Lower lobe of right lung (tissue), 2 donors: ENCODE measurements at regions not wholly inside any gene's neighbourhood (a gene's known extent, or its start where the extent isn't known, plus 50 kb on each side); places are given as distances from the start of the nearest gene placed in this dataset.

Experiments used
- ATAC-seq, 2 donors: fragments of 200-7000 bp; cut with Tn5 transposase; one replicate each; pipeline ENCODE4 v1.9.1; 2020 to 2022; ENCODE audit warnings: mild to moderate bottlenecking in 2 of 2, moderate library complexity in 2 of 2
- DNase-seq: peaks from one replicate; pipeline ENCODE4 v3.0.0-alpha.2; 2020
- H3K27ac ChIP-seq: fragments of 200-600 bp; one replicate; pipeline ENCODE4 v1.8.0; 2022
- H3K27me3 ChIP-seq: fragments of 200-600 bp; one replicate; pipeline ENCODE4 v1.8.0; 2022; ENCODE audit warnings: low read depth
- H3K36me3 ChIP-seq: fragments of 200-600 bp; one replicate; pipeline ENCODE4 v1.8.0; 2022; ENCODE audit warnings: mild to moderate bottlenecking
- H3K4me1 ChIP-seq: fragments of 200-600 bp; one replicate; pipeline ENCODE4 v1.8.0; 2022
- H3K4me3 ChIP-seq: fragments of 200-600 bp; one replicate; pipeline ENCODE4 v1.8.0; 2022; ENCODE audit warnings: mild to moderate bottlenecking
- H3K9me3 ChIP-seq: fragments of 200-600 bp; one replicate; pipeline ENCODE4 v1.8.0; 2022
- intact Hi-C: fragments of 100-400 bp; cut with DNase I; formaldehyde crosslinking; loops from one replicate; pipeline ENCODE4 v1.11.0; 2022
- TF ChIP-seq, protein P1 (sequence below): fragments of 200-600 bp; IDR thresholded peaks from one replicate; pipeline ENCODE4 v1.8.0; 2022; ENCODE audit warnings: antibody characterized with exemption, mild to moderate bottlenecking
- donor health status: DM: no; HTN: yes; CAD: no; lungs with severe emphysema.

DNA sequence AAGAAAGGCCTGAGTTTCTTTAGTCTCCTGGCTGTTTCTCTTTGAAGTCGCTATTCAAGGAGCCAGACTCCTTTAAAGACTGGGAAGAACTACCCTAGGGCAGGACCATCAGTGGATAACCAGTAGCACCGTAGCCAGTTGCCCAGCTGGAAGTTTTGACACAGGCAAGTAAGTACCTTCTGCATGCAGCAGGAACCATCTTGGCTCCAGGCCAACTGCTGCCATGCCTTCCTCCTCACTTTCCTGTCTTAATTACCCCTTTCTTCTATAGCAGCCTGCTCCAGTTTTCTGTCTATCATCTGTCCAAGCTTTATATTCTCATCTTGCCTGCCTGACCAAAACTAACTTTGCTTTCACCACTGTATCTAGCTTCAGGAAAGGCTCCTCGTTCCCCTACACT, 149.7 kb upstream of the SV2C start:
- no peaks in the 10 kb centered on the region for H3K4me1 ChIP-seq
- no peak overlapping the region for H3K27ac ChIP-seq
- H3K4me3 ChIP-seq: no peak overlapping the region
- TF ChIP-seq, protein P1, sequence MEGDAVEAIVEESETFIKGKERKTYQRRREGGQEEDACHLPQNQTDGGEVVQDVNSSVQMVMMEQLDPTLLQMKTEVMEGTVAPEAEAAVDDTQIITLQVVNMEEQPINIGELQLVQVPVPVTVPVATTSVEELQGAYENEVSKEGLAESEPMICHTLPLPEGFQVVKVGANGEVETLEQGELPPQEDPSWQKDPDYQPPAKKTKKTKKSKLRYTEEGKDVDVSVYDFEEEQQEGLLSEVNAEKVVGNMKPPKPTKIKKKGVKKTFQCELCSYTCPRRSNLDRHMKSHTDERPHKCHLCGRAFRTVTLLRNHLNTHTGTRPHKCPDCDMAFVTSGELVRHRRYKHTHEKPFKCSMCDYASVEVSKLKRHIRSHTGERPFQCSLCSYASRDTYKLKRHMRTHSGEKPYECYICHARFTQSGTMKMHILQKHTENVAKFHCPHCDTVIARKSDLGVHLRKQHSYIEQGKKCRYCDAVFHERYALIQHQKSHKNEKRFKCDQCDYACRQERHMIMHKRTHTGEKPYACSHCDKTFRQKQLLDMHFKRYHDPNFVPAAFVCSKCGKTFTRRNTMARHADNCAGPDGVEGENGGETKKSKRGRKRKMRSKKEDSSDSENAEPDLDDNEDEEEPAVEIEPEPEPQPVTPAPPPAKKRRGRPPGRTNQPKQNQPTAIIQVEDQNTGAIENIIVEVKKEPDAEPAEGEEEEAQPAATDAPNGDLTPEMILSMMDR: no peak
- no peaks in the 10 kb centered on the region for H3K36me3 ChIP-seq
- no peak for ATAC-seq
- DNase-seq: no peak
- H3K27me3 ChIP-seq: no peaks in the 10 kb centered on the region
- H3K9me3 ChIP-seq: no peaks in the 10 kb centered on the region
- intact Hi-C loops: no loop called here

DNA sequence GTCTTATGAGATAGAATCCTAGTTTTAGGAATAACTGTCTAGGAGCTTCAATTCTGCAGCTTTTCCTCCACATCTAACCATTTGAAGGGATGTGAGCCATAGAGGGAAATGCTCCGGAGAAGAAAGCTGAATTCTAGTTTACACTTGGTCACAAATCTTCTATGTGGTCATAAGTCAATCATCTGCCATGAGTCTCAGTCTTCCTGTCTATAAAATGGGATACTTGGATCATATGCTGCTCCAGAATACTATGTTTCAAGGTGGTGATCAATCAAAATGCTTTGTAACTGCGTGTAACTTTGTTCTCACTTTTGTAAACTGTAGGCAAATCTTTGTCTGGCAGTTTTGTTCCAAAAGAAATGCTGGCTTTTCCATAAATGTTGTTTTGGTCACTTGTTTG, 152.0 kb upstream of the SV2C start:
- DNase-seq: no peak
- no peak overlapping the region for H3K27ac ChIP-seq
- no peaks in the 10 kb centered on the region for H3K27me3 ChIP-seq
- no peak overlapping the region for H3K4me3 ChIP-seq
- intact Hi-C loops: no loop called here
- ATAC-seq: no peak
- TF ChIP-seq, protein P1: no peak
- no peaks in the 10 kb centered on the region for H3K4me1 ChIP-seq
- no peaks in the 10 kb centered on the region for H3K36me3 ChIP-seq
- H3K9me3 ChIP-seq: no peaks in the 10 kb centered on the region

DNA sequence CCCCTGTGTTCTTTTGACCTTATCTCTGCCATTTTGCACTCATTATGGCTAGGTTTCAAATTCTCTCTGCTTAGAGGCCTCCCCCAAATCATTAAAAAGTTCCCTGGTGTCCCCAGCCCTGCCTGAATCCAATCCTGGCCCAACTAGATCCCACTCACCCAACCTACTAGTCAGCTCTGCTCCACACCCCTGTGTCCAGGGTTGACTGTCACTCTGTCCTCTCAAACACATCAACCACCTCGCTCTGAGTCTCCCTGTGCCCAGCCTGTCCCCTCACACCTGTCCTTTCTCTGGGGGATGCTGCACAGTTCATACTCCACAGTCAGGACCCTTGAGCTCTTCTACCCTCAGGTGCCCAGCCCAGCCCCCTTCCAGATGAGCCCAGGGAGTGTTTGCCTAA, 154.2 kb upstream of the SV2C start:
- Histone ChIP-seq H3K4me3 (no peak overlapping the region), H3K27ac (no peak overlapping the region), H3K27me3 (no peaks in the 10 kb centered on the region), H3K36me3 (no peaks in the 10 kb centered on the region), H3K9me3 (no peaks in the 10 kb centered on the region), H3K4me1 (no peaks in the 10 kb centered on the region)
- no peak for ATAC-seq
- intact Hi-C loops: no loop called here
- no peak for DNase-seq
- TF ChIP-seq, protein P1: no peak

DNA sequence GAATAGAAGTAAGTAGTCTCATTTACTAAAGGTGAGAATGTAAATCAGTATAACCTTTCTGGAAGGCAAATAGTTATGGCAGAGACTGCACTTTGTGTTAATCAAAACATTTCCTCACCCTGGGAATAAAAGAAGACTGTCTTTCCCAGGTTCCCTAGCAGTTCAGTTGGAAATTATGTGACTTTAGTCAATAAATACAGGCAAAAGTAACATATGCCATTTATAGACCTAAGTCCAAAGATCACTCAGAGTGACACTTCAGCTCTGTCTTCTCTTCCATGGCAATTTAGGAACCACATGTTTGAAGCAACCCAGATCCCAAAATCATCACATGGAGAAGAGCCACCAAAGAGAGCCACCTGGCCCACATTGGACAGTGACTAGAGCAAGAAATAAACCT, 160.7 kb upstream of the SV2C start:
- intact Hi-C loops: no loop called here
- DNase-seq (no peak), ATAC-seq (no peak)
- H3K9me3 ChIP-seq: no peaks in the 10 kb centered on the region
- H3K4me3 ChIP-seq: no peak overlapping the region
- H3K27me3 ChIP-seq: no peaks in the 10 kb centered on the region
- TF ChIP-seq, protein P1: no peak
- H3K36me3 ChIP-seq: no peaks in the 10 kb centered on the region
- no peak overlapping the region for H3K27ac ChIP-seq
- H3K4me1 ChIP-seq: no peaks in the 10 kb centered on the region

DNA sequence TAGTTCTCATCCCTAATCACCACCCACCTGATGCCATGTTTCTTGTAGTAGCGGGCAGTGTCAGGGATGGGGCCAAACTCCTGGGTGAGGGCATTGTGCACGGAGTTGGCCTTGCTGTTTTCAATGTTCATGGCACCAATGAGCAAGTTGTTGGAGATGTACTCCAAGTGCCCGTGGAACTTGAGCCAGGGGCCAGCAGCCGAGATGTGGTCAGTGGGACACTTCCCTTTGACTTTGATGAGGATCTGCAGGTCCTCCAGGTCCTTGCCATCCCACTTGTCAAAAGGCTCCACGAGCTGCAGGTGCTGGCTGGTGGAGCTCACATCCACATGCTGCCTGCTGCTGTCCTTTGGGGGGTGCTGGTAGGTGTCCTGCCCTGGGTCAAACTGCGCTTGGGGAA, 162.2 kb upstream of the SV2C start:
- H3K36me3 ChIP-seq: no peaks in the 10 kb centered on the region
- H3K27ac ChIP-seq: no peak overlapping the region
- no peak for ATAC-seq
- no peaks in the 10 kb centered on the region for H3K4me1 ChIP-seq
- intact Hi-C loops: no loop called here
- no peak overlapping the region for H3K4me3 ChIP-seq
- TF ChIP-seq, protein P1: no peak
- no peaks in the 10 kb centered on the region for H3K9me3 ChIP-seq
- no peak for DNase-seq
- H3K27me3 ChIP-seq: no peaks in the 10 kb centered on the region

DNA sequence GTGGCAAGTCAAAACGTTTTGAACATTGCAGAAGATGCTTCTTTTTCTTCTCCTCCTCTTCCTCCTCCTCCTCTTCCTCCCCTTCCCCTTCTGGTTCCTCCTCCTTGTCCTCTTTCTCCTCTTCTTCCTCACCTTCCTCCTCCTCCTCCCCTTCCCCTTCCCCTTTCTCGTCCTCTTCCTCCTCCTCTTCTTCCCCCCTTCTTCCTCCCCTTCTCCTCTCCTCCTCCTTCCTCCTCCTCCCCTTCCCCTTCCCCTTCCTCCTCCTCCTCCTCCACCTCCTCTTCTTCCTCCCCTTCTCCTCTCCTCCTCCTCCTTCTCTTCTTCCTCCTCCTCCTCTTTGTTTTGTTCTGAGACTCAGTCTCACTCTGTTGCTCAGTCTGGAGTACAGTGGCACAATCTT, 167.0 kb upstream of the SV2C start:
- intact Hi-C loops: no loop called here
- TF ChIP-seq, protein P1: no peak
- H3K27ac ChIP-seq: no peak overlapping the region

More for the DNA sequence above, 167.0 kb upstream of the SV2C start:
- ATAC-seq: no peak
- Histone ChIP-seq H3K9me3 (no peaks in the 10 kb centered on the region), H3K4me1 (no peaks in the 10 kb centered on the region), H3K4me3 (no peak overlapping the region), H3K27me3 (no peaks in the 10 kb centered on the region), H3K36me3 (no peaks in the 10 kb centered on the region)
- no peak for DNase-seq
